H1 (cell line): ENCODE measurements at regions not wholly inside any gene's neighbourhood (a gene's known extent, or its start where the extent isn't known, plus 50 kb on each side); places are given as distances from the start of the nearest gene placed in this dataset.

ENCODE experiments used
- CTCF ChIA-PET: fragments of 300-600 bp; sonication (Branson Sonifier 250); formaldehyde crosslinking; loops from one replicate; lab custom pipeline; 2021; ENCODE audit not compliant: partially characterized antibody; lab: Charles Lee
- POLR2A ChIA-PET: fragments of 300-600 bp; sonication (Branson Sonifier 250); formaldehyde crosslinking; loops from one replicate; lab custom pipeline; 2021; ENCODE audit warnings: inconsistent platforms; ENCODE audit not compliant: partially characterized antibody; lab: Charles Lee
- DNase-seq, 2 experiments: peaks; one replicate each; pipeline versions ENCODE4 v3.0.0 to v3.0.0-alpha.2; 2010 to 2022; ENCODE audit warnings: low spot score in 2 of 2, low read depth in 1 of 2, mixed read lengths in 1 of 2
- FAIRE-seq: peaks from 2 replicates; lab custom pipeline; 2011; peaks lifted over from hg19 to GRCh38; lab: Jason Lieb, UNC
- H2AFZ ChIP-seq: 2 replicates; pipeline ENCODE4 v1.8.1; 2012; ENCODE audit warnings: low read length, inconsistent platforms
- H2AK5ac ChIP-seq: 2 replicates; pipeline ENCODE4 v1.6.1; 2013; ENCODE audit warnings: low read depth, low read length
- H2BK120ac ChIP-seq: replicated peaks from 2 replicates; pipeline ENCODE3; 2013; ENCODE audit warnings: low read depth, low read length, inconsistent platforms
- H2BK12ac ChIP-seq: 2 replicates; pipeline ENCODE4 v1.6.1; 2013; ENCODE audit warnings: low read depth, low read length
- H2BK15ac ChIP-seq: 2 replicates; pipeline ENCODE4 v1.6.1; 2013; ENCODE audit warnings: low read length
- H2BK20ac ChIP-seq: 2 replicates; pipeline ENCODE4 v1.6.1; 2013; ENCODE audit warnings: low read length
- H2BK5ac ChIP-seq: 2 replicates; pipeline ENCODE4 v1.6.1; 2013; ENCODE audit warnings: low read depth, low read length
- H3K14ac ChIP-seq: 2 replicates; pipeline ENCODE4 v1.6.1; 2013; ENCODE audit warnings: inconsistent platforms; ENCODE audit not compliant: insufficient read length
- H3K18ac ChIP-seq: 2 replicates; pipeline ENCODE4 v1.6.1; 2013; ENCODE audit warnings: low read length; ENCODE audit errors: extremely low read depth
- H3K23ac ChIP-seq: 2 replicates; pipeline ENCODE4 v1.6.1; 2013; ENCODE audit warnings: inconsistent platforms; ENCODE audit not compliant: insufficient read length
- H3K23me2 ChIP-seq: 2 replicates; pipeline ENCODE4 v1.6.1; 2013; ENCODE audit warnings: low read depth, low read length
- H3K27ac ChIP-seq: 2 replicates; pipeline ENCODE4 v1.6.1; 2011; ENCODE audit warnings: low read depth, low read length, inconsistent platforms
- H3K27me3 ChIP-seq, 4 experiments: replicated peaks in 1 of 4; 1 replicate in 1 of 4; 2 replicates in 3 of 4; pipeline versions ENCODE4 v1.6.1 to v1.8.1; 2011 to 2013; ENCODE audit warnings: low read length in 3 of 4, mild to moderate bottlenecking in 3 of 4, inconsistent platforms in 2 of 4, mixed read lengths in 2 of 4, moderate library complexity in 1 of 4; ENCODE audit not compliant: control insufficient read depth in 3 of 4, insufficient read depth in 3 of 4; ENCODE audit errors: extremely low read depth in 1 of 4
- H3K36me3 ChIP-seq, 4 experiments: 2 replicates each; pipeline versions ENCODE4 v1.6.1 to v1.8.1; 2011 to 2013; ENCODE audit warnings: mild to moderate bottlenecking in 4 of 4, low read length in 3 of 4, moderate library complexity in 2 of 4, control low read depth in 1 of 4, inconsistent platforms in 1 of 4; ENCODE audit not compliant: insufficient read depth in 4 of 4, control insufficient read depth in 2 of 4
- H3K4ac ChIP-seq: replicated peaks from 2 replicates; pipeline ENCODE3; 2013; ENCODE audit warnings: low read length, low read depth, mixed read lengths, inconsistent platforms; ENCODE audit not compliant: insufficient read length
- H3K4me1 ChIP-seq, 4 experiments: replicated peaks in 1 of 4; 1 replicate in 1 of 4; 2 replicates in 3 of 4; pipeline versions ENCODE4 v1.6.1 to v1.8.1; 2011 to 2013; ENCODE audit warnings: low read length in 3 of 4, inconsistent platforms in 2 of 4, mixed read lengths in 1 of 4; ENCODE audit not compliant: insufficient read depth in 4 of 4, control insufficient read depth in 3 of 4
- H3K4me2 ChIP-seq, 2 experiments: 2 replicates each; pipeline versions ENCODE4 v1.6.1 to v1.8.1; 2011 to 2013; ENCODE audit warnings: low read depth in 2 of 2, low read length in 2 of 2, control low read depth in 1 of 2, inconsistent platforms in 1 of 2, mild to moderate bottlenecking in 1 of 2; ENCODE audit not compliant: insufficient read depth in 1 of 2
- H3K4me3 ChIP-seq, 4 experiments: fragments of 200-600, 300-600 bp in 1 of 4; sonication (generic), shearing (Covaris generic), sonication (Bioruptor Twin) in 1 of 4; 2 replicates each; pipeline versions ENCODE4 v1.5.1 to v1.8.1; 2011 to 2016; ENCODE audit warnings: low read length in 4 of 4, low read depth in 3 of 4, control low read depth in 2 of 4, inconsistent platforms in 2 of 4, mild to moderate bottlenecking in 2 of 4, mixed read lengths in 1 of 4, moderate library complexity in 1 of 4; ENCODE audit not compliant: insufficient read depth in 2 of 4; ENCODE audit errors: extremely low read depth in 1 of 4
- H3K56ac ChIP-seq: replicated peaks from 2 replicates; pipeline ENCODE3; 2013; ENCODE audit warnings: low read depth, mild to moderate bottlenecking, mixed read lengths, low read length, inconsistent platforms; ENCODE audit not compliant: insufficient read length
- H3K79me1 ChIP-seq: 2 replicates; pipeline ENCODE4 v1.6.1; 2013; ENCODE audit warnings: low read depth, low read length, control low read depth
- H3K79me2 ChIP-seq, 2 experiments: 2 replicates each; pipeline versions ENCODE4 v1.6.1 to v1.8.1; 2012 to 2013; ENCODE audit warnings: low read length in 2 of 2, mild to moderate bottlenecking in 2 of 2, inconsistent platforms in 1 of 2; ENCODE audit not compliant: insufficient read depth in 2 of 2, control insufficient read depth in 1 of 2
- H3K9ac ChIP-seq, 4 experiments: replicated peaks in 1 of 4; 1 replicate in 1 of 4; 2 replicates in 3 of 4; pipeline versions ENCODE4 v1.6.1 to v1.8.1; 2011 to 2013; ENCODE audit warnings: low read depth in 3 of 4, low read length in 3 of 4, control low read depth in 2 of 4, mild to moderate bottlenecking in 2 of 4, moderate library complexity in 2 of 4, inconsistent platforms in 1 of 4; ENCODE audit errors: extremely low read depth in 1 of 4
- H3K9me3 ChIP-seq, 2 experiments: 2 replicates each; pipeline versions ENCODE4 v1.6.1 to v1.8.1; 2012 to 2013; ENCODE audit warnings: mild to moderate bottlenecking in 2 of 2, moderate library complexity in 2 of 2, control low read depth in 1 of 2, inconsistent platforms in 1 of 2, low read depth in 1 of 2, low read length in 1 of 2, mixed read lengths in 1 of 2; ENCODE audit not compliant: insufficient read depth in 2 of 2
- H4K20me1 ChIP-seq, 2 experiments: replicated peaks in 1 of 2; 2 replicates each; pipeline versions ENCODE3 to v1.8.1; 2011 to 2013; ENCODE audit warnings: inconsistent platforms in 2 of 2, low read length in 2 of 2, mild to moderate bottlenecking in 1 of 2; ENCODE audit not compliant: insufficient read depth in 2 of 2, control insufficient read depth in 1 of 2
- H4K5ac ChIP-seq: 2 replicates; pipeline ENCODE4 v1.6.1; 2013; ENCODE audit warnings: low read length, low read depth, mixed read lengths, inconsistent platforms; ENCODE audit not compliant: insufficient read length
- H4K8ac ChIP-seq: 2 replicates; pipeline ENCODE4 v1.8.0; 2013; ENCODE audit warnings: mild to moderate bottlenecking, moderate library complexity, low read length, inconsistent platforms; ENCODE audit not compliant: insufficient read depth; ENCODE audit errors: extremely low read depth
- H4K91ac ChIP-seq: replicated peaks from 2 replicates; pipeline ENCODE3; 2013; ENCODE audit warnings: low read length, mixed read lengths, inconsistent platforms; ENCODE audit not compliant: insufficient read length
- CBX5 ChIP-seq: fragments of 300-800, 300-1000 bp; sonication (generic); IDR thresholded peaks from 2 replicates; pipeline ENCODE4 v1.7.1; 2016; ENCODE audit warnings: antibody characterized with exemption, low read length, low read depth
- CHD1 ChIP-seq: IDR thresholded peaks from 2 replicates; pipeline ENCODE4 v1.6.1; 2012; ENCODE audit warnings: low read depth, low read length, improper control_type of control experiment
- CTBP2 ChIP-seq: IDR thresholded peaks from 2 replicates; pipeline ENCODE4 v1.7.0; 2011; ENCODE audit warnings: borderline replicate concordance, mild to moderate bottlenecking, moderate library complexity, mixed read lengths, low read length; ENCODE audit not compliant: insufficient read depth, insufficient read length
- HDAC6 ChIP-seq: IDR thresholded peaks from one replicate; pipeline ENCODE4 v1.7.1; 2012; ENCODE audit warnings: low read depth, mild to moderate bottlenecking, inconsistent platforms, low read length, moderate library complexity
- MAFK ChIP-seq: IDR thresholded peaks from 2 replicates; pipeline ENCODE4 v1.6.1; 2012; ENCODE audit warnings: low read depth, mild to moderate bottlenecking, improper control_type of control experiment, low read length
- POU5F1 ChIP-seq: IDR thresholded peaks from 2 replicates; pipeline ENCODE4 v1.6.1; 2011; ENCODE audit warnings: low read depth, mild to moderate bottlenecking, low read length, moderate library complexity
- RAD21 ChIP-seq, 2 experiments: IDR thresholded peaks in 1 of 2; conservative IDR thresholded peaks in 1 of 2; 2 replicates each; pipeline ENCODE4 v1.6.1; 2011; ENCODE audit warnings: low read depth in 2 of 2, low read length in 2 of 2, improper control_type of control experiment in 1 of 2, inconsistent platforms in 1 of 2, mild to moderate bottlenecking in 1 of 2, moderate library complexity in 1 of 2
- SIN3A ChIP-seq, 2 experiments: IDR thresholded peaks in 1 of 2; conservative IDR thresholded peaks in 1 of 2; 2 replicates each; pipeline ENCODE4 v1.6.1; 2011 to 2012; ENCODE audit warnings: low read length in 2 of 2, improper control_type of control experiment in 1 of 2, low read depth in 1 of 2, mild to moderate bottlenecking in 1 of 2
- WGBS, 2 experiments: shearing (Covaris generic) in 1 of 2; methylation state at CpG; one replicate each; pipeline versions ENCODE4 v1.1.6 to v1.1.7; 2013 to 2015; ENCODE audit warnings: low lambda C conversion rate in 2 of 2, mixed read lengths in 2 of 2, inconsistent platforms in 1 of 2, low coverage in 1 of 2, missing lambda C conversion rate in 1 of 2; ENCODE audit not compliant: insufficient replicate concordance in 2 of 2, insufficient coverage in 1 of 2, insufficient read length in 1 of 2; ENCODE audit errors: extremely low coverage in 1 of 2, missing lambda C conversion rate in 1 of 2; 5-methylcytosine and 5-hydroxymethylcytosine counted together

GRCh38 chr2:77633601-77634000 lies 111.4 kb upstream of the LRRTM4 start:
- Histone ChIP-seq H3K27ac (no peak overlapping the region), H3K36me3 (no peaks in the 10 kb centered on the region), H2BK5ac (no peak overlapping the region), H3K9ac (no peak overlapping the region), H3K79me1 (no peaks in the 10 kb centered on the region), H3K18ac (no peak overlapping the region), H3K4me2 (no peak overlapping the region), H4K8ac (no peak overlapping the region), H2AFZ (no peak overlapping the region), H3K23ac (no peak overlapping the region), H4K91ac (no peak overlapping the region), H2BK15ac (no peak overlapping the region), H2BK20ac (no peak overlapping the region), H3K27me3 (no peaks in the 10 kb centered on the region), H3K79me2 (no peaks in the 10 kb centered on the region), H4K20me1 (no peaks in the 10 kb centered on the region), H2BK120ac (no peak overlapping the region), H3K14ac (no peak overlapping the region), H3K56ac (no peak overlapping the region), H3K4ac (no peak overlapping the region), H2BK12ac (no peak overlapping the region), H2AK5ac (no peak overlapping the region), H3K9me3 (no peaks in the 10 kb centered on the region), H3K4me1 (peaks cover 0 to 2% (median 0%) of the 10 kb centered on the region in 4 experiments; a peak in 2 of 7 replicates), H4K5ac (no peak overlapping the region), H3K23me2 (no peaks in the 10 kb centered on the region), H3K4me3 (no peak overlapping the region)
- 82% methylated on average over 2 of the region's 2 CpGs; no CpG with 5 or more reads in 1 of the 2 experiments for WGBS, 2 experiments
- ChIA-PET POLR2A (no interaction called here), CTCF (no interaction called here)
- DNase-seq (no peak), FAIRE-seq (no peak)
- TF ChIP-seq CBX5 (no peak), CHD1 (no peak), POU5F1 (no peak), RAD21 (IDR thresholded peaks at IDR 0.05 in 1 of 2, conservative IDR thresholded peaks at IDR 0.05 in 1 of 2; ENCODE audit: low read depth in 2 of 2, low read length in 2 of 2) (no peak), HDAC6 (no peak), MAFK (no peak), CTBP2 (no peak), SIN3A (conservative IDR thresholded peaks at IDR 0.05 in 1 of 2, IDR thresholded peaks at IDR 0.05 in 1 of 2; ENCODE audit: low read depth in 1 of 2, low read length in 2 of 2) (no peak)
